C1 segment of cervical spinal cord (tissue), 14 donors: ENCODE measurements at regions not wholly inside any gene's neighbourhood (a gene's known extent, or its start where the extent isn't known, plus 50 kb on each side); places are given as distances from the start of the nearest gene placed in this dataset.

Source experiments
- DNase-seq, 14 donors: peaks; one replicate each; lab custom pipeline; 2025; lab: John Stamatoyannopoulos, UW

DNA sequence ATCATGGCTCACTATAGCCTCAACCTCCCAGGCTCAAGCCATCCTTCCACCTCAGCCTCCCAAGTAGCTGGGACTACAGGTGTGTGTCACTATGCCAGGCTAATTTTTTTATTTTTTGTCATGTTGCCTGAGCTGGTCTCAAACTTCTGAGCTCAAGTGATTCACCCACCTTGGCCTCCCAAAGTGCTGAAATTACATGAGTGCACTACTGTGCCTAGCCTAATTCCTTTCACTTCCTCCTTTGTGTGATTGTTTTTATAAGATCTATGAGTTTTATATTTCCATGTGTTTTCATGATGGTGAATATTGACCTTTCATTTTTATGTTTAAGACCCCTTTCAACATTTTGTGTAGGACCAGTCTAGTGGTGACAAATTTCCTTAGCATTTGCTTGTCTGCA lies 55.2 kb upstream of the IL12B start:
- DNase-seq = no peak

DNA sequence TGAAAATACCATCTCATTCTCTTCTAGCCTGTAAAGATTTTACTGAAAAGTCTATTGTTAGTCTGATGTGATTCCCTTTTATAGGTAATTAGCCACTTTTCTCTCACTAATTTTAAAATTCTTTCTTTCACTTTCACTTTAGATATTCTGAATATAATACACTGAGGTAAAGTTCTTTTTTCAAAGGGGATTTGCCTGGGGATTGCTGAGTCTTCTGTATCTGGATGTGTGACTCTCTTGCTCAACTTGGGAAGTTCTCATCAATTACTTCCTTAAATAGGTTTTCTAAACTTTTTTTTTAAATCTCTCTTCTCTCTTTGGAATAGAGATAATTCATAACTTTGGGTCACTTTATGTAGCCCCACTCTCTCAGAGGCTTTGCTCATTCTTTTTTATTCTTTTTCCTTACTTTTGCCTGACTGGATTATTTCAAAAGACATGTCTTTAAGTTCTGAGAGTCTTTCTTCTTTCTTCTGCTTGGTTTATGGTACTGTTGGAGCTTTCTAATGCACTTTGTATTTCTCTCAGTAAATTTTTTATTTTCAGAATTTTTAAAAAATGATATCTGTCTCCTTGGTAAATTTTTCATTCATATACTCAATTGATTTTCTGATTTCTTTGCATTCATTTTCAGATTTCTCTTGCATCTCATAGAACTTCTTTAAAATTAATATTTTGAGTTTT lies 55.9 kb upstream of the IL12B start:
- DNase-seq = no peak

DNA sequence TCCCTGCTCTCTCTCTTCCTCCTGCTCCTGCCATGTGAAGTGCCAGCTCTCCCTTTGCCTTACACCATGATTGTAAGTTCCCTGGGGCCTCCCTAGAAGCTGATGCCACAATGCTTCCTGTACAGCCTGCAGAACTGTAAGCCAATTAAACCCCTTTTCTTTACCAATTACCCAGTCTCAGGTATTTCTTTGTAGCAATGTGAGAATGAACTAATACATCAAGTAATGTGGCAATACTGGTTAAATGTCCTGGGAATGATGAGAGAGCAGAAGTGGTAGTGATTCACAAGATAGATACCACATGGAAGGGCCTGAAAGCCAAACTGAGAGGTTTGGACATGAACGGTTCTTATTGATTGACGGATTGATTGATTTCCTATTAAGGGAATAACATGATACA lies 62.6 kb upstream of the IL12B start:
- no peak for DNase-seq

DNA sequence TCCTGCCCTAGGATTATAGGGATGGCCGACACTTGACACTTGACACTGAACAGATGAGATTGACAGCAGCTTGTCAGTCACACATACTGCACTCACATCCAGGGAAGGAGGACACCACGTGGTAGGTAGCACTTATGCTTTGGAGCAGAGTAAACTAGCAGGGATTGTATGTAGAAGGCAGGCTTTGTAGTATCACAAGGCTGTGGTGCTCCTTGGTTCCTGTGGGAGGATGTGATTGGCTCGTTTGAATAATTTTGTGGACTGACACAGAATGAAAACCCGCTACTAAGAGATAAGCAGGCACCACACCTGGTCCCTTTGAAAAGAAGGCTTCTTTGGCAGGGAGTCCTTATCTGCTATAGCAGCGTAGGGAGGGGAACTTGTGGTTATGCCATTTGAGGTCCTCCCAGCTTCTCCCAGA lies 63.6 kb upstream of the IL12B start:
- no peak for DNase-seq

DNA sequence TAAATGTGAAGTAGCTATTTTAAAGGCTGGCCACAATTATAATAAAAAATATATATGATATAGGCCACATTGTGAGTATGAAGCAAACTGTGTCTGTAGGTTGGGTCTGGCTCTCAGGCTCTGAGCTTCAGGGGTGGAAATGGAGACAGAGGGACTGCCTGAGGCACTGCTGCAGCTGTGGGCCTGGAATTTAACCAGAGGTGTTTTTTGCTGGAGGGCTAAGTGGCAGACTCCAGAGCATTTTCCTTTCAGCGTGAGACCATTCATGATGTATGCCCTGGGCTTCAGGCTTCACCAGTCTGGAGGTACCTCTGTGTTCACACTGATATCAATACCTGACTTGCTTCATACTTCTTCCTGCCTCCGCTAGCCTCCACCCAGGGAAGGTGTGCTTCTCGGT lies 64.9 kb upstream of the IL12B start:
- no peak for DNase-seq

DNA sequence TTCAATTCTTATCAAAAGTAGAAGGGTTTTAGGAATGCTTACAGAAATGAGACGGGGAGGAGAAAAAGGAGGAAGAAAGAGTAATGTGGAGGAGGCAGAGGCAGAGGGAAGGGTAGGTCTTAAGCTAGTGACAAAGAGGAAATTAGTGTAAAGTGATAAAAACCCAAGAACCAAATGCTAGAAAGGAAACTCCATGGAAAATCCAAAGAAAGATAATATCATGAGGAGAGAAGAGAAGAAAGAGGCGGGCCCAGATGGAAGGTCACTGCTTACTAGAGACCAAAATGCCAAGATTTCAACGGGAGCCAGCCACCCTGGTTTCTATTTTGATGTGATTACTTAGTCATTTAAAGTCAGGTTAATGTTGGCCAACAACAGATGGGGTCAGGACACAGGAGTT lies 68.6 kb upstream of the IL12B start:
- no peak for DNase-seq

DNA sequence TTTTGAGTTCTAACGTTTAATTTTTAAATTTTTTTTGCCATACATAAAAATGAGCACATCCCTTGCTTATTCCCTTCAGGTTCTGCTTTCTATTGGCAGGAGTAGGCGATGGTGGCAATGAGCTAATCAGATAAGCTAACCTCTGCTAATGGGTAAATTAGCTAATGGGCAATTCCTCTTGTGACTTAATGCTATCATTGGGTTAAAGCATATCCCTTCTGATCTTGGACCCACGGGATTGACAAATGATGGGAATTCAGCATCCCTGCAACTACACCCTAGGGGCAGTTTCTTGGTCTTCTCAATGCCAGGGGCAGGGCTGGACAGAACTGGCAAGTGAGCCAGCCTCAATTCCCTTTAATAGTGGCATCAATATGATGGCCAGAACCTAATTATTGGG lies 70.2 kb upstream of the IL12B start:
- no peak for DNase-seq

DNA sequence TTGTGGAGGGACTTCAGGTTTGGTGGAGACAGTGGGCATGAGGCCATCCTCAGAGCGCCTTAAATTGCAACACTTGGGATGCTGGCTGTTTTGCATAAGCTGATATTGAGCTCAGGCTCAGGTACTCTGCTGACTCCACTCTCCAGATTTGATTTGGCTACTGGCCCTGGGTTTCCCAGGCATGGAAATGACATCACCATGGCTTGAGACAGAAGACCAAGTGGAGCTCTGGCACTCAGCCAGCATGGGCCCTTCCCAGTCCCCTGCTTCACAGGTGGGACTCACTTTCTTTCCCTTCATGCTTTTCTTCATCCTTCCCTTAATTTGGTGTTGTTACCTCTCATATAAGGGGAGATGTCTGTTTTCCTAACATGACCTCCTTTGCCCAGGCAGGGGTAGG lies 72.0 kb upstream of the IL12B start:
- no peak for DNase-seq

DNA sequence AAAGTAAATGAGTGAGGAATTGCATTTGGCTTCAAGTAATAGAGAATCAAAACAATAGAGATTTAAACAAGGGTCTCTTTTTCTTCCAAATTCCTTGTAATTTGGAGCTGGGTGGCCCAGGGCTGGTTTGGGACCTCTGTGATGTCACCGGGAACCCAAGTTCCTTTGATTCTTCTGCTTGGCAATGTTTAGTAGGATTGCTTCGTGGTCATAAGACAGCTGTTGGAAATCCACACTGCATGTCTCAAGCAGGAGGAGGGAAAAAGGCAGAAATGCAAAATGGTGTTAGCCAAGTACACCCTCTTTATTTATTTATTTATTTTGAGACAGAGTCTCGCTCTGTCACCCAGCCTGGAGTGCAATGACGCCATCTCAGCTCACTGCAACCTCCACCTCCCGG lies 72.6 kb upstream of the IL12B start:
- DNase-seq = no peak

DNA sequence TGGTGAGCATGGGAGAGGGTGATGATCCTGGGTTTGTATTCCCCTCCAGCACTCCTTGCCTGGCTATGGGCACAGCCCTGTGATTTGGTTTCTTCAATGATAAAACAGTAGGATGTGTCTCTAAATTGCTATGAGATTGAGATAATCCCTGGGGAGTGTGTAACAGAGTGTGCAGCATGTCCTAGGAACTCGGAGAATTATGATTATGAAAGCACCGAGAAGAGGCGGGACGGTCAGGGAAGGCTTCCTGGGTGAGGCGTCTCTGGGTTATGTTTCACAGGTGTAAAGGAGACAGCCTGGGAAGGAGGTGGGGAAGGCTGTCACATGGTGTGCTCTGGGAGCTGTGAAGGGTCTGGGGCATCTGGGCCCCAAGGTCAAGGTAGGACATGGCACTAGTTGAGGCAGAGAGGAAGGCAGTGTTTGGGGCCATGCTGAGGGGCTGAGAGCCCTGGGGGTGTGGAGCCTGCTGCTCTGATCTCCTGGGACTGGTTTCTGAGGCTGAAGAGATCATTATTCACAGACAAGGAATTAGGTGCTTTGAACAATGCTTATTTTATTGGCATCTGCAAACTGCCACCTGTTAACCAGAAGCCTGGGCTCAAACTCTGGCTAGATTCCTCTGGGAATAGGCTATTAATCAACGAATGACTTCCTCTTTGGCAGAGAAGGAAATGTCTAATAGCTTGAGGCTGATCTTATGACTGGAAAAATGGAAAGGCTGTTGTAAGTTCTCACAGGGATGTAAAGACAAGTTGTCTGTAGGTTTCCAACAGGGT lies 73.8 kb upstream of the IL12B start:
- no peak for DNase-seq

DNA sequence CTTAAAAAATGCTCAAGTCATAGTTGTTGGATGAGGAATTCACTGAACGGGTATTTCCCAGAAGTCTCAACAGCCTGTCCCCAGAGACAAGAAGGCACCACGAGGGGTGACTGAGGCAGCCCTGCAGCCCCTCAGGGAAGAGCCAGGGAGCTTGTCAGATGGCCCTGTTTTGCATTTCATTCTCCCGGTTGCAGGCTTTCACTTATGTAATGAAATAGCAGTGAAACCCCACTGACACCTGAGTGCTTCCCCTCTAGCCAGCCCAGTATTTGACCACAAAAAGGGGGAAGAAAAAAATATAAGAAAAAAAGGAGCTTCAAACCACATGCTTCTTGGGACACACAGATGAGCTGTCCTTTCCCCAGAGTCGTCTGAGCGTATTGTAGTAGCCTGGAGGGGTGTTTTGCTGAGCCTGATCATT lies 75.3 kb upstream of the IL12B start:
- DNase-seq = no peak

DNA sequence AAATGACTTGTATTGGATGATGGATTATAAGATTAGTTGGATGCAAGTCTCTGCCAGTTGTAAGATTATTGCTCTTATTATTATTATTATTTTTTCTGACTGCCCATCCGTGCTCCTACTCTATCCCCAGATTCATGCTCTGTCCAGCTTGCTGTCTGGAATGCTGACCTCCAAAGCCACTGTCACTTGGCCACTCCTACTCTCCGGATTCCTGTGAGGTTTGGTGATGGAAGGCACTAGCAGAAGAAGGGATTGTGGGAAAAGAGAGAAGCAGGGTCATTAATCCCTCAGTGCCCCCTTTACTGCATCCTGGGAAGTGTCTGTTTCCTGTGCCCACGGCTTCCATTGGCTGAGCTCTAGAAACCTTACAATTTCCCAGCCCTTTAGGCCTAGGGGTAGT lies 76.3 kb upstream of the IL12B start:
- no peak for DNase-seq

DNA sequence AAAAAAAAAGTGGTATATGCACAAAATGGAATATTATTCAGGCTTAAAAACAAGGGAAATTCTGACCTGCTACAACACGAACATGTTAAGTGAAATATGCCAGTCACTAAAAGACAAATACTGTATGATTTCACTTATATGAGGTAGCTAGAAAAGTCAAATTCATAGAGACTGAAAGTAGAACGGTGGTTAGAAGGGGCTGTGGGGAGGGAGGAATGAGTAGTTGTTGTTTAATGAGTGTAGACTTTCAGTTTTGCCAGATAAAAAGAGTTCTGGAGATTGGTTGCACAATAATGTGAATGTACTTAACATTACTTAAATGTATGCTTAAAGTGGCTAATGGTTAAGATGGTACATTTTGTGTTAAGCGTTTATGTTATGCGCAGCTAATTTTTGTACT lies 79.5 kb upstream of the IL12B start:
- no peak for DNase-seq

DNA sequence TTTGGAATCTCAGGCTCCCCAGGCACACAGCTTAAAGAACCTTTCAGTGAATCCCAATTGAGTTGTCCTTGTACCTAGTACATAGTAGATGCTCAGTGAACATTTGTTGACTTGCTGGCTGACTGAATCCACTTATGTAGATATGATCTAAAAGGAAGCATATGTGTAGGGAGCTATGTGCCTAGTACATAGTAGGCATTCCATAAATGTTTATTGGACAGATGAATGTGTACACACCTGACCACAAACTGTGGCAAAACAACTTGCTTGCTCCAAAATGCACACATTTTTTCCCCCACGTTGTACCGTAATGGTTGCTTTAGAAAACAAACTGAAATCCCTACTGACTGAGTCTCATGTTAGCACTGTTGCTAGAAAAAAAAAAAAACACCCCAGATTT lies 80.2 kb upstream of the IL12B start:
- no peak for DNase-seq

DNA sequence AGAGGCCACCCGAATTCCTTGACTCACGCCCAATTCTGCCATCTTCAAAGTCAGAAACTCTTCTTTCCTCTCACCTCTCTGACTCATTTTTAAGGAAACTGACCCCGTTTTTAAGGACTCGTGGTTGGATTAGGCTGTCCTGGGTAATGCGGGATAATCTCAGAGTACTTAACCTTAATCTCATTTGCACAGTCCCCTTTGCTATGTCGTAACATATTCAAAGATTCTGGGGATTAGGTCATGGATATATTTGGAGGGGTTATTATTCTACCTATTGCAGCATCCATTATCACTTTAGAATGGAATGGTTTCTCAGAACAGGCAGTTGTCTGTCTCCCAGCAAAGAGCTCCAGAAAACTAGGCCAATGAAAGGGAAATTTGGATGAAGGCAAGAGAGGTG lies 80.8 kb upstream of the IL12B start:
- DNase-seq = no peak

DNA sequence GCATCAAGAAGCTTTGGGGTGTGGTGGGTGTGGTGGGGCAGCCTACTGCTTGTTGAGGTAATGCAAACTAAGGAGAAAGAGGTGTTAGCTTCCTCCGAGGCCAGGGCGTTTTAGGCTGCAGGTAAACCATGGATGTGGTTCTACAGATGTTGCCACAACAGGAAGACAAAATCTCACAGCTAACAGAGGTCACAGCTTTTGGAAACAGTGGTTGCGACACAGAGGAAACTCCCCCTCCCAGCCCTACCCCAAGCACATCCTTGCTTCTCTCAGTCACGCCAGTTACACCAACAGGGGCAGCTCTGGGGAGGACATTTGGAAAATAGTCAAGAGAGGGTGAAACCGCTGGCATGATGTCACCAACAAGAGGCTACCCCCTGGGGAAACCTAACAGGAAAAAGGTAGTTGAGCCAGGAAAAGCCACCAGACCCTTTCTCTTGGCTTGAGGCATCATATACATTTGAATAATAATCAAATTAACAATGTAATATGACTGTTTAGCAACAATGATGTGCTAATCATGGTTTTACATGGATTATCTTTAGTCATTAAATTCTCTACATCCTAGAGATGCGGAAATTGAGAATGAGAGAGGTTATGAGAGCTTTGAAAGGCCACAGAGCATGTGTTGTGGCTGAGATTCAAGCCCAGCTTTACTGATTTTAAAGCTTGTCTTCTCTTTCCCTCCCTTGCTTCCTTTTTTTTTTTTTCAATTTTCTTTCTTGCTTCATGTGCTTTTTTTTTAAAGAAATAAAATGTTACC lies 82.2 kb upstream of the IL12B start:
- no peak for DNase-seq

DNA sequence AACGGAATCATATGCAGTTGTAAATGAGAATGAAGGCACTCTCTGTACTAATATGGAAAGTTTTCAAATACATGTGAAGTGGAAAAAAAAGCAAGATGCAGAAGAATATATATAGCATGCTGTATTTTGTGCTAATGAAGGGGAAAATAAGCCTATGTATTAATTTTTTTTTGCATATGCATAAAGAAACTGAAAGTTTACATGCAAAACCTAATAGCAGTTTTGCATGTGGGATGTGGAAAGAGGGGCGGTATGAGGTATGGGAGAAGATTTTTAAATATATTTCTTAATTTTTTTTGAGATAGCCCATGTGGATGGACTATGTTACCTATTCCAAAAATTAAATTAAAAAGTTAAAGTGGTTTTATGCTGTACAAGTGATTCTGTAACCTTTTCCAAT lies 83.7 kb upstream of the IL12B start:
- DNase-seq = no peak

DNA sequence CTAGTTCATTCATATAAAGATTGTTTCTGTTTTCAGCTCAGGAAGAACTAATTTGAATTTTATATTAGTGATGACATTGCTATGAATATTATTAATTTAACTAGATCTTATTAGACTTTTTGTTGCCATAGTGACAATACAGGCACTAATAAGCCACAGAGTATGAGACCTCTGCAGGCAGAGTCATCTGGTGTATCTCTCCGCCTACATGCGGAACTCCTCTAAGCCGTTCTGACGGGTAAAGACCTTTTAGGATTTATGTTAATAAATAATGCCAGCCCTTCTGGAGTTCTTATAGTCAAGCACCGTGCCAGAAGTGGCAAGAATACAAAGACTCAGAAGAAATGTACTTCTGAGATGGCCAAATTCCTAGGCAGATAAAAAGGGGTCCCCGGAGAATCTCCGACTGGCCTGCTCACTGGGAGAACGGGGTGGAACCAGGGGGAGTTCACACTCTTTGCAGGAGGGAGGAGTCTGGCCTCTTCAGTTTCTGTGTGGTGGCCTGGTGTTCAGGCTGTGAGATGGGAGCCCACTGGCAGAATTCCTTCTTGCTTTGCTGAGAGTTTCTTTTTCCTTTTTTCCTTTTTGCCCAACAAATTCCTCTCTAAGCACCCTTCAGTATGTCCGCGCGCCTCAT lies 85.1 kb upstream of the IL12B start:
- DNase-seq = no peak

DNA sequence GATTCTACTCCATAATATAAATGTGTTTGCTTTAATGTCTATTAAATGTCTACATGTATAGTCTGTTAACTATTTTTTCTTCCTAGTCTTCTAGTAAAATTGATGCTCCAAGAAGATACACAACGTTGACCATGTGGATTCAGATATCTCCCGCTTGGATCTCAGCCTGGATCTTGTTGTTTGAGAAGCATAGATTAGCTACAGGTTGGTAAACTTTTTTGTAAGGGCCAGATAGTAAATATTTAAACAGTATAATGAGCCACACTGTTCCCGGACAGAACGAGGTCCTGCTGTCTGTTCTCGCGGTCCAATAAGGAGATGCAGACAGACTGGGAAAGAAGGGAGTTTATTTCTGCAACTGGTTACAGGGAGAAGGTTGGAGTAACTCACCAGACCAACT lies 86.2 kb upstream of the IL12B start:
- DNase-seq = no peak

DNA sequence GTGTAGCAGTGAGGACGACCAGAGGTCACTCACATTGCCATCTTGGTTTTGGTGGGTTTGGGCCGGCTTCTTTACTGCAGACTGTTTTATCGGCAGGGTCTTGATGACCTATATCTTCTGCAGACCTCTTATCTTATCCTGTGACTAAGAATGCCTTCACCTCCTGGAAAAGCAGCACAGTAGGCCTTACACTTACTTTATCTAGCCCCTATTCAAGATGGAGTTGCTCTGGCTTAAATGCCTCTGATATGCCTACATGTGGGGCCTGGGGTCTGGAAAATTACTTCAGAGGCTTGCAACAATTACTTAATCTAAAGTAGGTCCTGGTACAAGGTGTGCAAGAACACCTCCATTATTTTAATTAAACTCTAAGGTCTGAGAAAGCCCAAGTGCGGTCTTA lies 86.9 kb upstream of the IL12B start:
- no peak for DNase-seq

DNA sequence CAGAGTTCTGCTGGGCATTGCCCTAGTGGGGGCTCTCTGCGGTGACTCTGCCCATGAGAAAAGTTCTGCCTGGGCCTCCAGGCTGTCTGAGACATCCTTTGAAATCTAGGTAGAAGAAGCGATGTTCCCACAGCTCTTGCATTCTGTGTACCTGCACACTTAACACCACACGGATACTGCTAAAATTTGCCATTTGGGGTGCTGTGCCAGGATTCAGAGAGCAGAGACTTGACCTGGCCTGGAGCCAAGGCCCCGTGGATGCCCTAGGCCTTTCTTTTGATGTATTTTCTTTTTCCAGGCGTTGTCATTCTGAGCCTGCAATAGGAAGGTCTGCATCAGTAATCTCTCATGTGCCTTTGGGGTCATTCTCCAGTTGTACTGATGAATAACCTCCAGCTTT lies 89.3 kb upstream of the IL12B start:
- no peak for DNase-seq

DNA sequence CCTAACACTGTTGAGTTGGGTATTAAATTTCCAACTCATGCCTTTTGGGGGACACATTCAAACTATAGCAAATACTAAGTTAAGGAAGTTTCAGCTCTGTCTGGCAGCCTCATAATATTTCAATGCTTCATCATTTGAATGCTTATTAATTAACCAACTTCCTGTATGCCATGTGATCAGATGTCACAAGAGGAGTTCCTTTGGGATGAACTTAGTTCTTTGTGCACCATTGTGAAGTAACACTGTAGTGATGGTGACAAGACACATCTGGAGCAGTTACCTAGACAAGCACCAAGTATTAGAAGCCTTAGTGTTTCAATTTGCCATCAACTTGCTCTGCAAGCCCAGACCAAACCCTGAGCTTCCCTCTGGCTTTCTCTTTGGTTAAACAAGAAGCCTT lies 90.7 kb upstream of the IL12B start:
- no peak for DNase-seq
